NCI-H2196 (cell line): ENCODE measurements at regions not wholly inside any gene's neighbourhood (a gene's known extent, or its start where the extent isn't known, plus 50 kb on each side); places are given as distances from the start of the nearest gene placed in this dataset.
A peak's percentile ranks its signal among the peaks of the same experiment; 100 is the strongest.
"Not testable (repeated sequence)": the region's sequence is repeated elsewhere in the genome, so short reads cannot be mapped to it uniquely, and the experiment has no call there.

Source experiments
- DNase-seq: peaks from one replicate; lab custom pipeline; 2025; ENCODE audit not compliant: unreplicated experiment; lab: John Stamatoyannopoulos, UW

DNA sequence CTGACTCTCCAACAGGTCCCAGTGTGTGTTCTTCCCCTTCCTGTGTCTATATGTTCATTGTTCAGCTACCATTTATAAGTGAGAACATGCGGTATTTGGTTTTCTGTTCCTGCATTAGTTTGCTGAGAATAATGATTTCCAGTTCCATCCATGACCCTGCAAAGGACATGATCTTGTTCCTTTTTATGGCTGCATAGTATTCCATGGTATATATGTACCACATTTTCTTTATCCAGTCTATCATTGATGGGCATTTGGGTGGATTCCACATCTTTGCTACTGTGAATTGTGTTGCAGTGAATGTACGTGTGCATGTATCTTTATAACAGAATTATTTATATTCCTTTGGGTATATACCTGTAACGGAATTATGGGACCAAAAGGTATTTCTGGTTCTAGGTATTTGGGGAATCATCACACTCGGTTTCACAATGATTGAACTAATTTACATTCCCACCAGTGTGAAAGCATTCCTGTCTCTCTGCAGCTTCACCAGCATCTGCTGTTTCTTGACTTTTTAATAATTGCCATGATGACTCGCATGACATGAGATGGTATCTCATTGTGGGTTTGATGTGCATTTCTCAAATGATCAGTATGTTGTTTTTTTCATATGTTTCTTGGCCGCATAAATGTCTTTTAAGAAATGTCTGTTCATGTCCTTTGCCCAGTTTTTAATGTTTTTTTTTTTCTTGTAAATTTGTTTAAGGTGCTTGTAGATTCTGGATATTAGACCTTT lies 60.2 kb downstream of the LSMEM1 start:
- no peak for DNase-seq

DNA sequence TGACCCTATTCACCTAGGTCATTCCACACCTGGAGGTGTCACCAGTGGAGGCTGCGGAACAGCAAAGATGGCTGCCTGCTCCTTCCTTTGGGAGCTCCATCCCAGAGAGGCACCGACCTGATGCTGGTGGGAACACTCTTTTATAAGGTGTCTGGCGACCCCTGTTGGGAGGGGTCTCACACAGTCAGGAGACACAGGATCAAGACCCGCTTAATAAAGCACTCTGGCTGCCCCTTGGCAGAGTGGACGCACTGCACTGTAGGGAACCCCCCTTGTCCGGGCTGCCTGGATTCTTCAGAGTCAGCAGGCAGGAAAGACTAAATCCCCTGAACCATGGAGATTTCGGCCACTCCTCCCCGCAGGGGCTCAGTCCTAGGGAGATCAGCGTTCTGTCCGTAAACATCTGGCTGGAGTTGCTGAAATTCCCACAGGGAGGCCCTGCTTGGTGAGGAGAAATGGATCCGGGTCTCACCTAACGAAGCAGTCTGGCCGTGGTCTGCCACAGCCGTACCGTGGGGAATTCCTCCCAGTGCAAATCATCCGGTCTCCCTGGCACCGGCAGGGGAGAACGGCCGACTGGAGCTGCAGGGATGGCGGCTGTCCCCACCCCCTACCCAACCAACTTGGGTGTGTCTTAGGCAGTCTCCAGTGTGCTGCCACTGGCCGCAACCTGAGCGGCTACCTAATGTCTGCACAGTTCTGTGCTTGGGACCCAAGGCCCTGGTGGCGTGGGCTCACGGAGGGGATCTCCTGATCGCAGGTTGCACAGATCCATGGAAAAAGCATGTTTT lies 66.1 kb downstream of the LSMEM1 start:
- no peak for DNase-seq

DNA sequence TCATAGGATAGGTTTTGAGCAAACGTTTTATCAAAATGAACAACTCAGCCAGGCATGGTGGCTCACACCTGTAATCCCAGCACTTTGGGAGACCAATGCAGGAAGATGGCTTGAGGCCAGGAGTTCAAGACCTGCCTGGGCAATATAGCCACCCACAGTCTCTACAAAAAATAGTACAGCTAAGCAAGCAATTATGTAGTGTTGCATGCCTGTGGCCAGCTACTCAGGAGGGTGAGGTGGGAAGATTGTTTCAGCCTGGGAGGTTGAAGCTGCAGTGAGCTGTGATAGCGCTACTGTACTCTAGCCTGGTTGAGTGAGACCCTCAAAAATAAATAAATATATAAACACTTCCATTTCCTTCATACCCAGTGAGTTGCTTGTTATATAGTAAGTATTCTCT lies 67.1 kb downstream of the LSMEM1 start:
- no peak for DNase-seq

DNA sequence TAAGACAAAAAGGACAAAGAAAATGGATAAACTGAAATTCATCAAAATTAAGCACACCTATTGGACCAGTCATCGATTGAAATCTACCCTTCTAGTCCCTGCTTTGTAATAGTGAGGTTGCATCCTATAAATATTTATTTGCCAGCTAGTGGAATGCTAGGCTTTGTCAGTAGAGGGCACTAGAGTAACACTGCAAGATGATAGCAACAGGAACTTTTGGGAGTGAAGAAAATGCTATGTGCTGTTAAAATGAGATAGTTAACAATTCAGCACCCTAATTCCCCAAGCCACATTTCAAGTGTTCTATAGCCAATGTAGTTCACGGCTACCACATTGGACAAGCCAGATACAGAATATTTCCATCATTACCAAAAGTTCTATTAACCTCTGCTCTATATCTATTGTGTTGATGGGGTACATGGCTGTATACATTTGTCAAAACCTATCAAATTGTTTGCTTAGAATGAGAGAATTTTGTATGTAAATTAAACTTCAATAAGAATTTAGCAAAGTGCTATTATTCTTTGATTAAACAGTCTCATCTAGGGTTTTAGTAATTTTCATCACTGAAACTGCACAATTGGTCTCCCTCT lies 69.8 kb downstream of the LSMEM1 start:
- peak; percentile 30 for DNase-seq

DNA sequence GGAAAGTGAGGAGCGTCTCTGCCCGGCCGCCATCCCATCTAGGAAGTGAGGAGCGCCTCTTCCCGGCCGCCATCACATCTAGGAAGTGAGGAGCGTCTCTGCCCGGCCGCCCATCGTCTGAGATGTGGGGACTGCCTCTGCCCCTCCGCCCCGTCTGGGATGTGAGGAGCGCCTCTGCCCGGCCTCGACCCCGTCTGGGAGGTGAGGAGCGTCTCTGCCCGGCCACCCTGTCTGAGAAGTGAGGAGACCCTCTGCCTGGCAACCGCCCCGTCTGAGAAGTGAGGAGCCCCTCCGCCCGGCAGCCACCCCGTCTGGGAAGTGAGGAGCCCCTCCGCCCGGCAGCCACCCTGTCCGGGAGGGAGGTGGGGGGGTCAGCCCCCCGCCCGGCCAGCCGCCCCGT lies 70.7 kb downstream of the LSMEM1 start:
- DNase-seq = not testable (repeated sequence)

DNA sequence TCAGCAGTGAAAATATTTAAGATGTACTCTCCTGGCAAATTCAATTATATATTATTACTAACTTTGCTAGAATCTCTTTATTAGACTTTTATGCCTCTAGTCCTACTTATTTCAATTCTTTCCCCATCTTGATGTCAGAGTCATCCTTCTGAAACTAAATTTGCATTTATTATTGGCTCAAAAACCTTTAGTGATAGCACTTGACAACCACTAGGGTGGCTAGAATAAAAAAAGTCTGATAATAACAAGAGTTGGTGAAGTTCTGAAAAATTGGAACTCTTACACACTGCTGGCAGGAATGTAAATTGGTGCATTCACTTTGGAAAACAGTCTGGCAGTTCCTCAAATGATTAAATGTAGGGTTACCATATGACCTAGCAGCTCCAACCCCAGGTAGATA lies 73.8 kb downstream of the LSMEM1 start:
- no peak for DNase-seq

DNA sequence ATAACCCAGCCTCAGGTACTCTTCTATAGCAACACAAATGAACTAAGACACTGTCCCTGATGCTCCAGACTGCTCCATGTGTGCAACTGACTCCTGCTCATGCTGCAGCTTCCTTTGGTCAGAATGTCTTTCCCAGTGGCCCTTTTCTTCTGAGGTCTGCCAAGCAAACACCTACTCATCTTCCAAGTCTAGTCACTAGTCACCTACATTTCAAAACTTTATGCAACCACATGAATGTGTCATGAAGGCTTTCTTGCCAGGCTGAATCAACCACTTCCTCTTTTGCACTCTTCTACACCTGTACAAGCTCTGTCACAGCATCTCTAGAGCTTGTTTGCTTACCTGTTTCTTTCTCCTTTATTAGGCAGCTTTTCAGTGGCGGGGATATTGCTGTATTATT lies 75.8 kb downstream of the LSMEM1 start:
- DNase-seq = no peak

DNA sequence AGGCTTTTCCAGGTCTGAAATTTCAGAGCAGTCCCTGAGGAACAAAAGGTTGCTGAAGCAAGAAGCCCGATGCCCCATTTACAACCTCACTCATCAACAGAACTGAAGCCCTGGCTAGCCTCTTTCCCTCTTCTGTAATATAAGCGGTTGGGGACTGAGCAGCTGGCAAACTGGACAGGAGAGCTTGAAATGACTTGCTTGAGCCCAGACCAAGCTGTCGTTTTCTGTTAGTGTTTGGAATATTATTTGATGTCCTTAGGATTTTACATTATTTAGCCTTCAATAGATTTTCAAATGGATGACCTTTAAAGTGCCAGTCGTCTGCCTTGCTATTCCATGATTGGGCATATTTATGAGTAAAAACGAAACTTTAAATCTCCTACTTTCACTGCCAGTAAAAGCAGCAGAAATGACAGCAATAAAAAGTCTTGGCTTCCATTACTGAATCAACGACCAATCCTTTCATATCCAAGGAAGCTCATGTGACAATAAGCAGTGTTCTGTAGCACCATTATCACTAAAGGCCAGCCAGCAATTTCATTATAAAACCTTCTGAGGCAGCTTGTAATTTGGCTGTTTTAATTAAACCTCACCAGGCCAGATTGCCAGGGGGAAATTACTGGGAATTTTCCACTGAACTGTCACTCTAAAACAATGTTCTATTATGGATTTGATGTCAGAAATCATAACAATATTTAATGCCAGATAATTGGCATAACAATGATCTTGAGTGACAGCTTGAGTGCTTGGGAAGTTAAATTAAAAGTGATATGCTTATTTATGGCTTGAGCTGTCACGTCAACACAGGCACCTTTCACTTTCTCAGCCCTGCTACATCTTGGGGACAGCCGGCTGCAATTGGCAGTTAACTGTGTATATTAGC lies 85.9 kb downstream of the LSMEM1 start:
- DNase-seq = no peak

DNA sequence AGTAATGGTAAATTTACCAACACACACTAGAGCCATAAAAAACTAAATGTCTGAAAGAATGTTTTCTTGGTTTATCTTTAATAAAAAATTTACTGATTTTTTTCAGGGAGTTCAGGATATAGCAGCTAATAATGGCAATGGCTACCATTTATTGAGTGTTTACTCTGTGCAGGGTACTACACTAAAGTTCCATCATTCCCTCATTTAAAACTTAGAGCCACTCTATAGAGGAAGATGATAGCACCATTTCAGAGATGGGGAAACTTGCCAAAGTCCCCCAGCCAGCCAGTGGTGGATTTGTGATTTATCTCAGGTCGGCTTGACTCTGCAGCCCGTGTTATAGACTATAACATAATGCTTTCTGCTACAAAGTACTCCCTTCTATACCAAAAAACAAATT lies 86.6 kb downstream of the LSMEM1 start:
- no peak for DNase-seq

DNA sequence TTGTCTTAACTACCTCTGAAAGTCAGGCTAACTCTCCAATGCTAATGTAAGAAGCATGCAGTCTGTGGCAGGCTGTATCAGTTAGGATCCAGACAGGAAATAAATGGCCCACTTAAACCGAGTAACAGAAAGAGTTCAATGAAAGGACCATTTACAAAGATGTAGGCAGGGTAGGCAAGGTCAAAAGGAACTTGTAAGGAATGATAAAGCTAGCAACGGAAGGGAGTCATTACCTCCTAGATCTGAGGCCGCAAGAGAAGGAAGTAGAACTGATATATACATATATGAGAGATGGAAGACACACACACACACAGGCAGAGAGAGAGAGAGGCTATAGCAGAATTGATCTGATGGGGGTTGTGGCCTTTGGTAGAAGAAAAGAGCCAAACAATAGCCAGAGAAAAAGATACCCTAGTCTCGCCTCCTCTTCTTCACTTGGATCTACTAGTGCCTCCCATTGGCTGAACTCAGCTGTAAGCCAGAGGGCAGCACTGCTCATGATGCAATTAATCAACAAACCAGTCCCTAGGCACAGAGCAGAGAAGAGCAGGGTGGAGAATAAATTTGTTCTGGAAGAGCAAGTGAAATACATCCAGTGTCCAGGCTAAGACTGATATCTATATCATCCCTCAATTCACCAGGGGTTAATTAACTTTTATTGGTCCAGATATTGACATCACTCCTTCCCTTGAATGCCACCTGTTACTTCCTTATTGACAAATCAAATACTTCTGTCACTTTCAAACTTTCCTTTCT lies 91.2 kb downstream of the LSMEM1 start:
- no peak for DNase-seq

DNA sequence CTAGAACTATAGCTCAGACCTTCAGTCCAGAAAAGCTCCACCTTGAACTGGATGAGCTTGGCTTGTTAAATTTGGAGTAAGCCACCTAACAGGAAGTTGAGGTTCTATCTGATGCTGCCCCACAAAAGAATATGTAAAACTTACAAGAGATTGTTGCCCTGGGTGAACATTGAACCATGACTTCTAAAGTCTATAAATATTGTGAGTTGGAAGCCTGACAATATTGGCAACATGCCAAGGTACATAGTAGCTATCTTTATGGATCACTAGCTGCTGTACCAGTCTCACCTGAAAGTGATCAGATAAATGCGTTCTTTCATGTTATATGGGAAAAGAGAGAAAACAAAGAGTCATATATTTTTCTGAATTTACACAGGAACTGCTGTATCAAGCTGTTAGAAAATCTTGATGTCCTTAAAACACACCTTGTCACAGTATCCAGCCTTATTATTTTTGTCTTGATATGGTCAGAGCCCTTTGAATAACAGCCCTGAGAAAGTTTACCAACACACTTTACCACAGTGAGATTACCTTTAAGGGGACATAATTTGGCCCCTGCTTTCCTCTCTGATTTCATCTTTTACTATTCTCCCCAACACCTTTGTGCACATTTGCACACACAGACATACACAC lies 92.0 kb downstream of the LSMEM1 start:
- peak; percentile 10 for DNase-seq

DNA sequence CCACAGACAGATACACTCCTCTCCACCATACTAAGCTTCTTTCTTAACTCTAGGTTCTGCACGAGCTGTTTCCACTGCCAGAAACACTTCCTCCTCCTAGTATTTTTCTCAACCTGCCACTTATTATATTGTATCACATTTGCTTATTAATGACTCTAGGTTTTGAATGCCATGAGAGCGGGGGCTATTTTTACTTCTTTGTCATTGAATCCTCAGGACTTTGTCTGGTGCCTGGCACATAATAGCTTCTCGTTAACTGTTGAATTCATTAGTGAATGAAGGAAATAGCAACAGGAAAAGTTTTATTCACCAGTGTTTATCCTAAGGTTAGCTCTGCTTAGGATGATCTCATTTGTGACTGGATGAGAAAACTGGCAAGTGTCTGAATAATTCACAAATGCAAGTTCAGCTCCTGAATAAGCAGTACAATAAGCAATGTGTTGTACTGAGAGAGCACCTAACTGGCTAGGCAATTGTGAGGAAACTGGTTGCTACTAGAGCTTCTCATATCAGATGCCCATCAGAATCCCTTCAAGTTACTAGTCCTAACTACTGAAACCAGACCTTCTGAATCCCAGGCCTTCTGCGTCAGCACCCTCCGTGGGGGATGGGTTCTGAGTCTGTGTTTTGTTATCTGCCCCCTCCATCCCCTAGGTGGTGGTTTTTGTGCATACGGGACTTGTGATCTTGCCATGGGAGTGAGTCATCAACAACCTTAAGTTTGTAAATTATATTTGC lies 92.7 kb downstream of the LSMEM1 start:
- no peak for DNase-seq

DNA sequence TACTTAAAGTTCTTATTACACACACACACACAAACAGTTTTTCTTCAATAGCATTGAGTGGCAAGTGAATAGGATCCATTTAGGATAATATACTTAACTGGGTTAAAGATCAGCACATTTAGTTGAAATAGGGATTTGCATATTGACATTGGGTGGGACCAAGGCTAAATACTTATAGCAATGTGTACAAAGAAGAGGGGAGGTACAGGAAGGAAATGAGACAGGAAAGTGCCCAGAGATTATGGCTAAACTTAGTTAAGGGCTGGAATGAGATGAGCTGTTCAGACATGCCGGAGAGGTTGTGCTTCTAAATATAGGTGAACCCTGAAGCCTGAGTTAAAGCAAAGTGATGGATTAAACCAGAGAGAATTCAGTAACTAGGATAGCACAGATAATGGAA lies 95.1 kb downstream of the LSMEM1 start:
- no peak for DNase-seq

DNA sequence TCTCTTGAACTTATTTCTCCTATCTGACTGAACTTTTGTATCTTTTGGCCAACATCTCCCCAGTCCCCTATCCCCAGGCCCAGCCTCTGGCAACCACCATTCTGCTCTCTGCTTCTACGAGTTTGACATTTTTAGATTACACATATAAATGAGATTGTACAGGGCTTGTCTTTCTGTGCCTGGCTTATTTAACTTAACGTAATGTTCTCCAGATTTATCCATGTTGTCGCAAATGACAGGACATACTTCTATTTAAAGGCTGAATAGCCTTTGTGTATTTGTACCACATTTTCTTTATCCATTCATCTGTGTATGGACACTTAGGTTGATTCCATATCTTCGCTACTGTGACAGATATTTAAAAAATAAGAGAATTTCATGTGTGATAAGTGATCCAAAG lies 98.6 kb downstream of the LSMEM1 start:
- DNase-seq = no peak

DNA sequence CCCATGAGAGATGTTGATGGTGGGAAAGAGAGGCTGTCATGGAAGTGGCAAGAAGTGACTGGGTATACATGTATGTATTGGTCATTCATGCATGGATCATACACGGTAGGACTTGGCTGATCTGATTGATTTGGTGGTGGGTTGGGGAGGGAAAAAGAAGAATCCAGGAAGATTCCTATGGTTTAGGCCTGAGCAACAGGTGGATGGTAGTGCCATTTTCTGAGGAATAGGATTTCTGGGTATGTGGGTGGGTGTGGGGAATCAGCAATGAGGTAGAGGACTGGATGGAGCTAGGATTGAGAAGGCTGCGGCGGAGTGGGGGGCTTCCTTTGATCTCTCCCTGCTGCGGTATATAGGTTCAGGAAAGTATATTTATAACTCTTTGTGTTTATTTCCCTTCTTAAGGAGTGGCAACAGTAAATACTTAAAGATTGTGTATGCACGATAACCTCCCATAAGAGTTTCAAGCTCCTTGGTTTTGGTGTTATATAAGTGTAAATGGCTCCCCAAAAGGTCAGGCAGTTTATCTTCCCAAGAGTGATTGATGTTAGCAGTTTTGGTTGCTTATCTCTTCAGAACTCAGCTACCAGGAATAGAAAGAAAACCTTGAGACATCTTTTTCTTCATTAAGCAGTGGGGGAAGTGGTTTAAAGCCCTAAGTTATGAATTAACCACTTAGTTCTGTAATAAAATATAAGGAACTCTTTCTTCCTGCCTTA lies 100.1 kb downstream of the LSMEM1 start:
- no peak for DNase-seq

DNA sequence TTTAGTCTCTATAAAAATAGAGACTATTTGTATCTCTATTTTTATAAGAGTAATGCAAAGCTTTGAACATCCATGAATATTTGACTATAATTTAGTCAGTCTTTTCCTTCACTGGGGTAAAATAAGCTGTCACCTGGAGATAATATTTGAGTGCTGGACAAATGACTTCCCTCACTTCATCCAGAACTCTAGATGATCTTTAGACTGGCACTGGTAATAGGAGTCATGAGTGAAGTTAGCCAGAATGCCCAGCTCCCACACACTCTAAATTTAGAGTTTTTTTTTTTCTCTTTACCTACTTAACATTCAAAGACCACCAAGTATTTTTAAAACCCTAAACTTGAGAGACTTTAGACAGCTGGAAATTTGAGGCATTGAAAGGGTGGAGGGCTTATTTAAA lies 100.7 kb downstream of the LSMEM1 start:
- no peak for DNase-seq

DNA sequence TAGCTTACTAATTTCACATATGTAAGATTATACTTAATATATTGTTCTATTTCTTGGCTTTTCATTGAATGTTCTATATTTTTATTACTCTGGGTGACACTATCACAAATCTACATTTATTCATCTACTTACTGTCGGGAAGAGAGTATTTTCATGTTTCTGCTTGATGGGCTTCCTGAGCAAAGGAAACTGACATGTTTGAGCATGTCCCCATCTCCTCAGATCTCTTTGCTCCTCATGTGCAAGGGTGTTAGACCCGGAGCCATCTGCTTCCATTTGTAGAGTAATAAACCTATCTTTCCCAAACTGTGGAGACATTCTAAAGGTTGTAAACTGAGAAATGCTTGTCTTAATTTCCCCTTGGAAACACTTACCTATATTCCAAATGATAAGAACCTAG lies 103.5 kb downstream of the LSMEM1 start:
- no peak for DNase-seq

DNA sequence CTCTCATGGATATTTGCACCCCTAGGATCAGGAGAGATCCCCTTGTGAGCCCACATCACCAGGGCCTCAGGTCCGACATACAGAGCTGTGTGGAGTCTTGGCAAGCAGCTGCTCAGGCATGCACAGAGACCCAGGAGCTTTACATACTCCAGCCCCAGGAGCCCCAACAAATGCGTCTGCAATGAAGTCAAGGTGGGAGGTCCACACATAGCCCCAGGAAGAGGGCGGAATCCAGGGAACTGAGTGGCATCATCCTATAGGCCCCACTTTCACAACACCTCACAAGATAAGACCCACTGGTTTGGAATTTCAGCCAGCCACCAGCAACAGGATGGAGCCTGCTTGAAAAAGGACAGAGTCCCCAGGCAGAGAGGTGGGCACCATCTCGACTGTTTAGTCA lies 106.7 kb downstream of the LSMEM1 start:
- no peak for DNase-seq
